ENCODE measurements at regions not wholly inside any gene's neighbourhood (a gene's known extent, or its start where the extent isn't known, plus 50 kb on each side); places are given as distances from the start of the nearest gene placed in this dataset.
A peak's percentile ranks its signal among the peaks of the same experiment; 100 is the strongest.

DNA sequence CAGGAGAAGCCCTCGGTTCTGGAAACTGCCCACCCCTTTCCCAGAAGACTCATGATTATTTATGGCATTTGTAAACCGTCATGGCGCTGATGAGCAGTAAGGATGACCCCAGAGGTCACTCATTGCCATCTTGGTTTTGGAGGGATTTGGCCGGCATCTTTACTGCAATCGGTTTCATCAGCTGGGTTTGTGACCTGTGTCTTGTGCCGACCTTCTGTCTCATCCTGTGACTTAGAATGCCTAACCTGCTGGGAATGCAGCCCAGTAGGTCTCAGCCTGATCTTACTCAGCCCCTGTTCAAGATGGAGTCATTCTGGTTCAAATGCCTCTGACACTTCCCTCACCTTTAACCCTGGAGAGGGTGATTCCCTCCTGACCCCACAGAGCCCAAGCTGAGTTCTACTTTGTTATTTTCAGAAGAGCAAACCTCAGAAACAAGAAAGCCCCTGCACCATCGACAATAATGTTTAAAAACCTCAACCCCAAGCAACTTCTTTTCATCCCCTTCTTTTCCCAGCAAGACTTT is 105.5 kb upstream of the SFSWAP start:
- ChIA-PET CTCF (no interaction called here), POLR2A (no interaction called here)
- Mint-ChIP-seq H3K27me3 (no peaks in the 10 kb centered on the region), H3K27ac (peak overlapping the region; percentile 14), H3K4me1 (peaks cover 64% of the 10 kb centered on the region), H3K9me3 (ENCODE audit: low read depth) (no peaks in the 10 kb centered on the region), H3K4me3 (no peak overlapping the region), H3K36me3 (ENCODE audit: low read depth) (no peaks in the 10 kb centered on the region)
- no peak for ATAC-seq
- intact Hi-C loops (cut with DNase I, micrococcal nuclease) = loop anchor here in 1 of 2 experiments (10.0 kb wide), 1 partner anchor 731 kb away; the partner anchor contains the start of gene RAN
- no peak for DNase-seq

DNA sequence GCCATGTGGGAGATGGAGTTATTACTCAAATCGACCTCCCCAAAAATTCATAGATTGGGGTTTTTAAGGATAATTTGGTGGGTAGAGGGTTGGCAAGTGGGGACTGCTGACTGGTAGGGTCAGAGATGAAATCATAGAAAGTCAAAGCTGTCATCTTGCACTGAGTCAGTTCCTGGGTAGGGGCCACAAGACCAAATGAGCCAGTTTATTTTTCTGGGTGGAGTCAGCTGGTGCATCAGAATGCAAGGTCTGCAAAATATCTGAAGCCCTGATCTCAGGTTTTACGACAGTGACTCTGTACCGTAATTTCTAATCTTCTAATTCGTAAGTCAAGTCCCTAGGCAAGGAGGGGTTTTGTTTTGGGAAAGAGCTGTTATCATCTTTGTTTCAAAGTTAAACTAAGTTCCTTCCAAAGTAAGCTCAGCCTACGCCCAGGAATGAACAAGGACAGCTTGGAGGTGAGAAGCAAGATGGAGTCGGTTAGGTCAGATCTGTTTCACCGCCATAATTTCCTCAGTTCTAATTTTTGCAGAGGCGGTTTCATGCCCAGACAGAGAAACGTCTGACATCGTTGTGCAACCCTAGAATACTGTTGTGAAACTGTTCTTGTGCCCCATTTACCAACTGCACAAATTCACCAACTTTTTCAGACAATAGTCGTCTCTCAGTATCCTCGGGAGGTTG is 104.5 kb upstream of the SFSWAP start:
- H3K27me3 Mint-ChIP-seq = no peaks in the 10 kb centered on the region
- CTCF ChIA-PET = interaction anchor here (1.1 kb wide), 1 partner anchor 8 kb away, joined by 3 read pairs; no protein-coding TSS in a partner anchor
- H3K27ac Mint-ChIP-seq = peak overlapping the region; percentile 47
- intact Hi-C loops (cut with DNase I, micrococcal nuclease) = loop anchor here in 1 of 2 experiments (10.0 kb wide), 1 partner anchor 732 kb away; the partner anchor contains the start of gene RAN
- H3K36me3 Mint-ChIP-seq (ENCODE audit: low read depth) = no peaks in the 10 kb centered on the region
- H3K4me3 Mint-ChIP-seq = no peak overlapping the region
- no peaks in the 10 kb centered on the region for H3K9me3 Mint-ChIP-seq (ENCODE audit: low read depth)
- POLR2A ChIA-PET = no interaction called here
- H3K4me1 Mint-ChIP-seq = peaks cover 64% of the 10 kb centered on the region
- peak; percentile 30 for DNase-seq
- peak; percentile 27 for ATAC-seq

DNA sequence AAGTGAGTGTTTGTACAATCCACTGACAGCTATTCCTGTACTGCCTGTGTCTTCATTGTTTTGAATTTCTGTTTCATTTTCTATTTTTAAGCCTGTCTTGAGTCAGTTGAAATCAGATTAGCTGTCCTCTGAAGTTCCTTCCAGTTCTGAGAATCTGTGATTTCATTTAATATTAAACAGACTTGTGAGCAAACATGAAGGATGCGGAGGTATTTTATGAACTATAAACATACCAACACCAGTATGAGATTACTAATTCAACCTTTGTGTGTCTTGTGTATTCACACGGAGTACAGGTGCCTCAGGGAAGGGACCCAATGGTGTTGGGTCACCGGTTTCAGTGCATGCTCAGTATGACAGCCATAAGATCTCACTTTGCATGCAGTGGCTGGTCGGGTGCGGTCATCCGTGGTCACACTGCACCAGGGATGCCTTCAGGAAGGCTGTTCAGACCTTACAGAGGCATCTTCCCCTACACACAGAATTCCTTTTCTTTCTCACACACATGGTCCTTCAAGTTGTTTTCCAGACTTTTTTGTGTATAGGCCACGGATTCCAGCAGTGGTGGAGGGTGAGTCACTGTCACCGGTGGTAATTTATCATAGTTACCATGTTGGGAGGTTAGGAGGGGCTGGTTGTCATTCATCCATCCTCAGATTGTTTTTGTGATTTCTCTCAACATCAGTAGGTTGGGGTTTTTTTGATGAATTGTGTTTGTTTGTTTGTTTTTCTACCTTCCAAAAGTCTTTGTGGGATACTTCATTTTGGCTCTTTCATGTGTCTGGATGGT is 103.0 kb upstream of the SFSWAP start:
- no peaks in the 10 kb centered on the region for H3K36me3 Mint-ChIP-seq (ENCODE audit: low read depth)
- H3K27me3 Mint-ChIP-seq = no peaks in the 10 kb centered on the region
- intact Hi-C loops (cut with DNase I, micrococcal nuclease) = loop anchor here (1.0 to 10.0 kb wide), 4 partner anchors 13 to 733 kb away; partner anchors contain the start of genes SFSWAP (in 2 of the 2), MMP17 (in 1 of the 2) and RAN (in 1 of the 2)
- ChIA-PET POLR2A (no interaction called here), CTCF (no interaction called here)
- no peak overlapping the region for H3K4me3 Mint-ChIP-seq
- DNase-seq = peak; percentile 52
- peaks cover 60% of the 10 kb centered on the region for H3K4me1 Mint-ChIP-seq
- ATAC-seq = peak; percentile 75
- H3K27ac Mint-ChIP-seq = peak overlapping the region; percentile 76
- H3K9me3 Mint-ChIP-seq (ENCODE audit: low read depth) = no peaks in the 10 kb centered on the region

DNA sequence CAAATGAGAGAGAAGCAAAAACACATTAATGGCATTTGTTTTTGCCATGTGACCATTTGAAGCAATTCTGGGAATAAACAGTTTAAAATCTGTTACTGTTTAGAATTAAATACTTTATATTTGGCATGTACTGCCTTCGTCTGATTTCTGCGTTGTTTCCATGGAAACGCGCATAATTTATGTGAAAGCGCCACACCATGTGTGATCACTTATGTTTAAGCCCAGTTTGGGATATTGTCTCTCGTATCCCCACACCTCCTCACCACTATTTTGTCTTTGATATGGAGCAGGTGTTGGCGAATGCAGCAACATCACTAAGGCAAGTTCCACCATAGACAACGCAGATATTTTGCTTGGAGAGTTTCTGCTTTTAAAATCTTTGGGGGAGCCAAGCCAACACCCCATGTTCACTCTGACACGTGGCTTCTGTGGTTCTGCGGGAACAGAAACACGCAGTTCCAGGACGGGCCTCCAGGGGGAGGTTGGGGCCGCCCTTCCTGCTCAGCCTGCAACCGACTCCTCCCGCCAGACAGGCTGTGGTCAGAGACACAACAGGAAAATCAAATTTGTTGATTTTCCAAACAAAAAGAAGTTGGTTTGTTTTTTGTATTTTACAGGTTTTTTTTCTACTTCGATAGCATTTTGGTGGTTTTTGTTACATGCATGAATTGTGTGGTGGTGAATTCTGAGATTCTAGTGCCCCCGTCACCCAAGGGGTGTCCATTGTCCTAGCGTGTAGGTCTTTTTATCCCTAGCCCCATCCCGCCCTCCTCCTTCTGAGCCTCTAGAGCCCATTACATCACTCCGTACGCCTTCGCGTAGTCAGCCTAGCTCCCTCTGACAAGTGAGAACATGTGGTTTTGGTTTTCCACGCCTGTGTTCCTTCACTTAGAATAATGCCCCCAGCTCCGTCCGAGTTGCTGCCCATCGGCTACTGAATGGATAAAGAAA is 101.9 kb upstream of the SFSWAP start:
- no peak overlapping the region for H3K27ac Mint-ChIP-seq
- H3K27me3 Mint-ChIP-seq = no peaks in the 10 kb centered on the region
- ATAC-seq (peak; percentile 40), DNase-seq (peak; percentile 79)
- H3K4me3 Mint-ChIP-seq = no peak overlapping the region
- H3K36me3 Mint-ChIP-seq (ENCODE audit: low read depth) = no peaks in the 10 kb centered on the region
- POLR2A ChIA-PET = no interaction called here
- H3K9me3 Mint-ChIP-seq (ENCODE audit: low read depth) = no peaks in the 10 kb centered on the region
- H3K4me1 Mint-ChIP-seq = peaks cover 48% of the 10 kb centered on the region
- CTCF ChIA-PET = interaction anchor here (0.6 kb wide), 1 partner anchor 54 kb away, joined by 6 read pairs; no protein-coding TSS in a partner anchor
- intact Hi-C loops (cut with DNase I, micrococcal nuclease) = loop anchor here (2.0 to 10.0 kb wide), 3 partner anchors 102 to 734 kb away; partner anchors contain the start of genes SFSWAP (in 2 of the 2), MMP17 (in 1 of the 2) and RAN (in 1 of the 2)

DNA sequence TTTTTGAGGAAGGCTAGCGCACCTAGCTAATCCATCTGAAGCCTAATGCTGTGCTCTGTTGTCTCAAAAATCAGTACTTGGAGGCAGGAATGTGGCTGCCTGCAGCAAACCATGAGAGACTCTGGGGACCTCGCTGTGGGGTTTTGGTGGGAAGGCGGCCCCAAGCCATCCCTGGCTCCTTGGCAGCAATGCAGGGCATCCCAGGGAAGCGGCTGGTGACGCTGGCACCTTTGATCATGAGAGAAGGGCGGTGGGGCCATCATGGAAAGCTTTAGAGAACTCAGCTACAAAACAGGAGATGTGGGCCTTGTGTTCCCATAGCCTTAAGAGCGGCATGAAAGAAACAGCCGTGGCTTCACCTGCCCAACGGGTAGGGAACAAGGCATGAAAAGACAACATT is 101.1 kb upstream of the SFSWAP start:
- POLR2A ChIA-PET = no interaction called here
- Mint-ChIP-seq H3K27ac (no peak overlapping the region), H3K4me3 (no peak overlapping the region)

DNA sequence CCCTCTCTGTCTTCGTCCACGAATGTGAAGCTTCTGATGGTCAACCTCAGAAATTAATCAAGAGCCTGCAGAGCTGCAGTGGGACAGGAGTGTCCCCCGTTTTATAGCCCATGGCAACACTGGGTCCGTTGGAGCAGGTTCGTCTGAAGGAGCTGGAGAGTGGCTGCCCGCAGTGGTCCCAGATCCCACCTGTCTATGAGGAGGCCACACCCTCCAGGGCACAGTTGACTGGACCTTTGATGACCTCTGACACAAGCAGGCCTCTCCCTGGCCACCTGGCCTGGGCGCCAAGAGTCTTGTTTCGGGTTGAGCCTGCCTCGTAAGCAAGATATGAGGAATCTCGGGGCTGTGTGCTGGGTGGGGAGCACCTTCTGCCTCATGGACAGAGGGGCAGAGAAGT is 100.7 kb upstream of the SFSWAP start:
- CTCF ChIA-PET = interaction anchor here (0.8 to 0.9 kb wide), 2 partner anchors 12 to 17 kb away, joined by 3 to 4 read pairs; no protein-coding TSS in a partner anchor
- ATAC-seq = no peak

More for the DNA sequence above, 101.1 kb upstream of the SFSWAP start:
- ATAC-seq (no peak), DNase-seq (no peak)
- H3K36me3 Mint-ChIP-seq (ENCODE audit: low read depth) = no peaks in the 10 kb centered on the region
- CTCF ChIA-PET = interaction anchor here (0.6 to 0.9 kb wide), 3 partner anchors 12 to 55 kb away, joined by 3 to 6 read pairs (median 4); no protein-coding TSS in a partner anchor
- intact Hi-C loops (cut with DNase I, micrococcal nuclease) = loop anchor here (2.0 to 10.0 kb wide), 3 partner anchors 101 to 735 kb away; partner anchors contain the start of genes SFSWAP (in 2 of the 2), MMP17 (in 1 of the 2) and RAN (in 1 of the 2)
- peaks cover 41% of the 10 kb centered on the region for H3K4me1 Mint-ChIP-seq
- H3K9me3 Mint-ChIP-seq (ENCODE audit: low read depth) = no peaks in the 10 kb centered on the region
- H3K27me3 Mint-ChIP-seq = no peaks in the 10 kb centered on the region

DNA sequence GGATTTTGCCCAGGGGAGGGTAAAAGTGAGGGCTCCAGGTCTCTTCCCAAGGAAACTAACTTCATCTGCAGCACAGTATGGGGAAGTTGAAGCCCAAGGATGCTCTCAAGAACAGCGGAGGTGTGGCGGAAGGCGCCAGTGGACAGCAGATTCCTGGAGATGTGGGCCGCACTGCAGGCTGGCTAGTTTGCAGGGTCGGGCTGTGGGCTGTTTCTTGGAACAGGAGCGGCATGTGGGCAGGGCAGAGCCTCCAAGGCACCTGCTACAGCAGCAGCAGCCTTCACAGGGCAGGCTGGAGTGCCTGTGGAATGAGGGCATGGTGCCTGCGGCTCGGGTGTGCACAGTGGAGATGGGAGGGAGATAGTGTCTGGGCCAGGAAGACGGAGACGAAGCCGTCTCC is 100.0 kb upstream of the SFSWAP start:
- POLR2A ChIA-PET = no interaction called here
- Mint-ChIP-seq H3K27ac (no peak overlapping the region), H3K4me1 (peaks cover 29% of the 10 kb centered on the region)

More for the DNA sequence above, 100.7 kb upstream of the SFSWAP start:
- Mint-ChIP-seq H3K36me3 (ENCODE audit: low read depth) (no peaks in the 10 kb centered on the region), H3K27me3 (no peaks in the 10 kb centered on the region), H3K9me3 (ENCODE audit: low read depth) (no peaks in the 10 kb centered on the region), H3K4me3 (no peak overlapping the region), H3K4me1 (peaks cover 36% of the 10 kb centered on the region), H3K27ac (no peak overlapping the region)
- POLR2A ChIA-PET = no interaction called here
- intact Hi-C loops (cut with DNase I, micrococcal nuclease) = no loop called here
- no peak for DNase-seq

DNA sequence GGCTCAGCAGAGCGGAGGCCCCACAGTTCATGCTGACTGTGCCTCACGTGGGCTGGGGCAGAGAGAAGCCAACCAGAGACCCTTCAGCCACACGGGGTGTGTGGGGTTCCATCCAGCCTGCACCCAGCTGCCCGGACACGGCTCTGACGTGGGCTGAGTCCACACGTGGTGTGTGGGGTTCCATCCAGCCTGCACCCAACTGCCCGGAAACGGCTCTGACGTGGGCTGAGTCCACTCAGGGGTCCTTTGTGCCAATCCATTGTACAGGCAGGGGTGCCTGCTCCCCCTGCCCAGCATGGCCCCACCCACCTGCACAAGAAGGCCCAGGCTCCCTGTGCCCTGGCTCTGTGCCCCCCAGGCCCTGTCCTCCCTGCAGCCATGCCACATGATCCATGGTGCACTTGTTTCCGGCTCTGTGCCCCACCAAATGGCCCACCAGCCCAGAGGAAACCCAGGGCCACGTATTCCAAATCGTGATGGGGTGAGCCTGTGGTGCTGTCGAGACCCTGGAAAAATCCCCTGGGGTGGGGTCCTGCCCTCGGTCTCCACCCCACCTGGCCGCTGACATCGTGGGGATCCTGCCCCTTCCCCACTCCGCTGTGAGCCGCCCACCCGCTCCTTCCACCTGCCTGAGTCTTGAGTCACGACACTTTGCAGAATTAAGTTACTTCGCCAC is 99.3 kb upstream of the SFSWAP start:
- Mint-ChIP-seq H3K27me3 (no peaks in the 10 kb centered on the region), H3K4me1 (peaks cover 23% of the 10 kb centered on the region), H3K27ac (no peak overlapping the region), H3K4me3 (no peak overlapping the region), H3K36me3 (ENCODE audit: low read depth) (no peaks in the 10 kb centered on the region), H3K9me3 (ENCODE audit: low read depth) (no peaks in the 10 kb centered on the region)
- intact Hi-C loops (cut with DNase I, micrococcal nuclease) = no loop called here
- ChIA-PET POLR2A (no interaction called here), CTCF (no interaction called here)
- ATAC-seq (no peak), DNase-seq (no peak)

More for the DNA sequence above, 100.0 kb upstream of the SFSWAP start:
- Mint-ChIP-seq H3K27me3 (no peaks in the 10 kb centered on the region), H3K4me3 (no peak overlapping the region), H3K36me3 (ENCODE audit: low read depth) (no peaks in the 10 kb centered on the region), H3K9me3 (ENCODE audit: low read depth) (no peaks in the 10 kb centered on the region)
- intact Hi-C loops (cut with DNase I, micrococcal nuclease) = no loop called here
- CTCF ChIA-PET = no interaction called here
- DNase-seq (no peak), ATAC-seq (no peak)

DNA sequence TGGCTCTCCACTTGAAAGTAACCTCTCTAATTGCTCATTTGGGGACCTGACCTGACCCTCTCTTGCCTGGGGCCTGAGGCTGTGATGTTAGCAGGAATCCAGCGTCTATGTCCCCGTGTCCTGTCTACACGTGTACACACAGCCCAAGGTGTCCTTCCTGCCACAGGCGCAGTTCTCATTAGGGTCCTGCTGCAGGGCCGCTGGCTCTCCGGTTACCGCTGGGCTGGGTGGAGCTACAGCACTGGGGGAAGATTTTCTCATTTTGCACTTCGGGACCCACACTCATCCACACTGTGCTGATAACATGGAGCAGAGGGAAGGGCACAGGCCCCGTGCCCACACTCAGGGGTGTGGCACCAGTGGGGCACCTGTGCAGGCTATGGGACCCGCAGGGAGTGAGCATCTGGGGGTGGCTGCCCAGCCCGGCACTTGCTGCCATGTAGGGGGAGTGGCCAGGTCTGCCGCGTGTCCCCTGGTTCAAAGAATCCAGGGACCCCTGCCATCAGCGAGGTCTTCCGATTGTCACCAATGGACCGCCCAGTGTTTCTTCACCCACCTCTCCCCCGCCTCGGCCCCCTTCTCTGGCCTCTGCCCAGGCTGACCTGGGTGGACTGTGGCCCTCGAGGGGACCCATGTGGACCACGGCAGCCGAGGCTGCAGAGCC is 98.7 kb upstream of the SFSWAP start:
- DNase-seq (no peak), ATAC-seq (no peak)
- Mint-ChIP-seq H3K27ac (no peak overlapping the region), H3K9me3 (ENCODE audit: low read depth) (no peaks in the 10 kb centered on the region), H3K4me3 (no peak overlapping the region), H3K4me1 (peaks cover 18% of the 10 kb centered on the region), H3K27me3 (no peaks in the 10 kb centered on the region), H3K36me3 (ENCODE audit: low read depth) (no peaks in the 10 kb centered on the region)
- CTCF ChIA-PET = no interaction called here
- POLR2A ChIA-PET = no interaction called here
- intact Hi-C loops (cut with DNase I, micrococcal nuclease) = no loop called here

DNA sequence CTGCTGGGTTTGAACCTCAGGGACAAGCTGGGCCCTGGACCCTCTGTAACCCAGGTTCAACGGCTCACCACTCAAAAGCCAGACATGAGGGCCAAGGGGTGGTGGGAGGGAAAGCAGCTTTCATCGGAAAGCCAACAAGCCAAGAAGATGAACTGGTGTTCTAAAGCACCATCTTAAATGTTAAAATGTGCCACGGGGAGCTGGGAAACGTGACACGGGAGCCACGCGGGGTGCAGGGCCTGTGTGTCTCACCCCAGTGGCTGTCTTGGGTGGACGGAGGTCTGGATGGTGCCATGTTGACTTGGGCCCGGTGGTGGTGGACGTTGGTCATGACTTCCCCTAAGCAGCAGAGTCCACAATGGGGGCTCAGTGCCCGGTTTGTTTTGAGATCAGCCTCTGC is 97.7 kb upstream of the SFSWAP start:
- no peaks in the 10 kb centered on the region for H3K9me3 Mint-ChIP-seq (ENCODE audit: low read depth)
- H3K4me3 Mint-ChIP-seq = no peak overlapping the region
- H3K4me1 Mint-ChIP-seq = peaks cover 9% of the 10 kb centered on the region
- H3K36me3 Mint-ChIP-seq (ENCODE audit: low read depth) = no peaks in the 10 kb centered on the region
- POLR2A ChIA-PET = no interaction called here
- no peak overlapping the region for H3K27ac Mint-ChIP-seq
- CTCF ChIA-PET = no interaction called here
- no peak for DNase-seq
- ATAC-seq = no peak
- intact Hi-C loops (cut with DNase I, micrococcal nuclease) = no loop called here
- no peaks in the 10 kb centered on the region for H3K27me3 Mint-ChIP-seq
